ENCODE measurements at regions not wholly inside any gene's neighbourhood (a gene's known extent, or its start where the extent isn't known, plus 50 kb on each side); places are given as distances from the start of the nearest gene placed in this dataset.

DNA sequence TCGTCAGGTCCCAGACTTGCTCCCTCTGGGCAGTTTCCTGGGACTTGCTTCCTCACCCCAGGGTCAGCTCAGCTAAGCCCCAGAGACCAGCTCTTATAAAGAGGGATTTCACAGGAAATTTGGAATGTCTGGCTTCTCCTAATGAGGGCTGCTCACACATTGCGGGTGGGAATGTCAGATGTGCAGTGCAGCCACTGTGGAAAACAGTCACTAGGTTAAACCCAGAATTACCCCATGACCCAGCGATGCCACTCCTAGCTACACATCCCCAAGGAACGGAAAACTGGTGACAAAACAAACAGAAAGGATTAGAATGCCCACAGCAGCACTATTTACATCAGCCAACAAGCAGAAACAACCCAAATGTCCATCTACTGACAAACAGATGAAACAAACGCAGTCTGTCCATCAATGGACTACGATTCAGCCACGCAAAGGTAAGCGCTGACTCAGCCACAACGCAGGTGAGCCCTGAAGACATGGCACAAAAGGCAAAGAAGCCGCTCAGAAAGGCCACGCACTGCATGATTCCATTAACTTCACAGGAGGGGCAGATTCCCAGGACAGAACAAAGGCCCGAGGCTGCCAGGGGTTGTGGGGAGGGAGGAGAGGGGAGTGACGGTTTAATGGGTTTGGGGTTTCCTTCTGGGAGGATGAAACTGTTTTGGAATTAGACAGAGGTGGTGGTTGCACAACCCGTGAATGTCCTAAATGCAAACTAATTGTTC lies 63.0 kb downstream of the NCOR2 start:
- no peak for DNase-seq (ENCODE audit: low read depth in 2 of 2)

DNA sequence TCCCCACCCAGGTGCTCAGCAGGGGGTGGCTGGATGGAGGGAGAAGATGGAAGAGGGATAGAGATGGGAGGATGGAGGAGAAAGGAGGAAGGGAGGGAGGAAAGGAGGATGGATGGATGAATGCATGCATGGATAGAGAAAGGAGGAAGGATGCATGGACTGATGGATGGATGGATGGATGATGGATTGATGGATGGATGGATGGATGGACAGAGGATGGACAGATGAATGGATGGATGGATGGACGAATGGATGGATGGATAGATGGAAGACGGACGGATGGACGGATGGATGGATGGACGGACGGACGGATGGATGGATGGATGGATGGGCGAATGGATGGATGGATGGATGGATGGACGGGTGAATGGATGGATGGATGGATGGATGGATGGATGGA lies 64.1 kb downstream of the NCOR2 start:
- DNase-seq (ENCODE audit: low read depth in 2 of 2) = no peak

DNA sequence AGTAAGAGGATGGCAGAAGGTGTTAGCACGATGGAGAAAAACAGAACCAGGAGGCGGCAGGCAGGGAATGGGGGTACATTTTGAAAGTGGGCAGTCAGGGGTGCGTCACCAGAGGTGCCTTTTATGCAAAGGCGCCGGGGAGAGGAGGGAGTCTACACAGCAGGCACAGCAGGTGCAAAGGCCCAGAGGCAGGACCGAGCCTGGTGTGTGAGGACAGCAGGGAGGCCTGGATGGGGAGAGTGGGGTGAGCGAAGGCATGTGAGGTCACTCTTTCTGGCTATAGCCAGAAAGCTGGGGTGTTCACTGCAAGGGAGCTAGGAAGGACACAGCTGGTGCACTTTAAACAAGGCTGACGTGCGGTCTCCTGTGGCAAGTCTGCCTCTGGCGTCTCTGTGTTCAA lies 65.0 kb downstream of the NCOR2 start:
- DNase-seq (ENCODE audit: low read depth in 2 of 2) = no peak

DNA sequence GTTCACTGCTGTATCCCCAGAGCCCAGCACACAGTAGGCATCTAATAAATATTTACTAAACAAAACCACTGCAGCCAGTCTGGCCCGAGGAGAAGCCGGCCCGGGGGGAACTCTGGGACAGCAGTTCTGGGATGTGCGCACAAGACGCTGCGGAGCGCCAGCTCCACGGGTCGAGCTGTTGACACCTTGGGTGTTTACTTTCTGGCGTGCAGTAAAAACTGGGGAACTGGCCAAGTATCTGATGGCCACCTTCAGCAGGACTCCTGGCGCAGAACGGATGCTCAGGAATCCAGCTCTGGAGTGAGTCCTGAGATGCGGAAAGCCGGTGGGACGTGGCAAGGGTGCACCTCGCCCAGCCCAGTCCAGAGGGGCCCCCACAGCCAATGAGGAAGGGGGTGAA lies 65.6 kb downstream of the NCOR2 start:
- DNase-seq (ENCODE audit: low read depth in 2 of 2) = no peak

DNA sequence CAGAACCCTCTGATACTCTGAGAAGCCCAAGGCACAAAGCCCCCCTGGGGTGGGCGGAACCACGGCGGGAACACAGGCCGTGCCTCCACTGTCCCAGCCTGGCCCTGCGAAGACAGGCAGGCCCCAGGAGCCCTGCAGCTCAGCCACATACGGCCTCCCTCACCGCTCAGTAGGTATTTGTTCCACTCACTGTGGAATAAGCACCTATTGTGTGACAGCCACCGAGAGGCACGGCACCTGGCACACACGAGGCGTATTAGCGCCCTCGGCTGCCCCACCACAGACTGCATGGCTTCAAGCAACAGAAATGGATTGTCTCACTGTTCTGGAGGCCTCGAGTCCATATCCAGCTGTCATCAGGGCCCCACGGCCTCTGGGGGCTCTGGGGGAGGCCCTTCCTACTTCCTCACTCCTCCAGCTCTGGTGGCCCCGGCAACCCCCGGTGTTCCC lies 66.3 kb downstream of the NCOR2 start:
- DNase-seq (ENCODE audit: low read depth in 2 of 2) = no peak

DNA sequence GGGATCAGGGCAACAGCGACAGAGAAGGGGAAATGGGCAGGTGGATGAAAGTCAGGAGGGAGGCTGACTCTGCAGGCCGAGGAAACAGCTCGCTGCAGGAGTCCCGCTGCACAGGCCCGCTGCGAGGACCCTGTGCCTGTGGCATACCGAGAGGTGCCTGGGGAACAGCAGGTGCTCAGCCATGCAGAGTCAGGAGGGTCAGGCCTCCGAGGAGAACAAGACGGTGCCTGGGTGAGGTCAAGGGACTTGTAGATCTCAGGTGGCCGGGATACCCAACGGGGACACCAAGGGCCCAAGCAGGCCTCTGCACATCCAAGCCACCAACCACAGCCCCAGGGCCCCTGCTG lies 67.5 kb downstream of the NCOR2 start:
- DNase-seq (ENCODE audit: low read depth in 2 of 2) = no peak

DNA sequence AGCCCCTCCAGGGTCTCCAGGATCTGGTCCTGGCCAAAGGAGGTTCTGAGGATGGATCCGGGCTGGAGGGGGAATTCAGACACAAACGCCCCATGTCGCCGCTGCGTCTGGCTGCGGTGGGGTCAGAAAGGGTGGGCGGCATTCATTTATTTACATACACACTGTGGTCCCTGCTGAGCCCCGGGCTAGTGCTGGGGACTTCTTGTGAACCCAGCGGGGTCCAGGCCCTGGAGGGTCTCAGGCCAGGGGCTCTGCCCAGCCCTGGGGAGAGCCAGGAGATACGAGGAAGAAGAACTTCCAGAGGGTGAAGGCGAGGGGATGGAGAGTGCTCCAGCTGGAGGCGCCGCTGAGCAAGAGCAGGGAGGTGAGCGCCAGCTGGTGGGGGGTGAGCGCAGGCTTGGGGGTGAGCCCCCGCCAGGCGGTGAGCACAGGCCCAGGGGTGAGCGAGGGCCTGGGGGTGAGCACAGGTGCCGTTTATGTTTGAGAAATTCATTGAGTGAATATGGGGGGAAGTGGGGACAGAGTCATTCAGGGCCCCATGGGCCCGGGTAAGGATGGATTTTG lies 68.1 kb downstream of the NCOR2 start:
- DNase-seq (ENCODE audit: low read depth in 2 of 2) = no peak

DNA sequence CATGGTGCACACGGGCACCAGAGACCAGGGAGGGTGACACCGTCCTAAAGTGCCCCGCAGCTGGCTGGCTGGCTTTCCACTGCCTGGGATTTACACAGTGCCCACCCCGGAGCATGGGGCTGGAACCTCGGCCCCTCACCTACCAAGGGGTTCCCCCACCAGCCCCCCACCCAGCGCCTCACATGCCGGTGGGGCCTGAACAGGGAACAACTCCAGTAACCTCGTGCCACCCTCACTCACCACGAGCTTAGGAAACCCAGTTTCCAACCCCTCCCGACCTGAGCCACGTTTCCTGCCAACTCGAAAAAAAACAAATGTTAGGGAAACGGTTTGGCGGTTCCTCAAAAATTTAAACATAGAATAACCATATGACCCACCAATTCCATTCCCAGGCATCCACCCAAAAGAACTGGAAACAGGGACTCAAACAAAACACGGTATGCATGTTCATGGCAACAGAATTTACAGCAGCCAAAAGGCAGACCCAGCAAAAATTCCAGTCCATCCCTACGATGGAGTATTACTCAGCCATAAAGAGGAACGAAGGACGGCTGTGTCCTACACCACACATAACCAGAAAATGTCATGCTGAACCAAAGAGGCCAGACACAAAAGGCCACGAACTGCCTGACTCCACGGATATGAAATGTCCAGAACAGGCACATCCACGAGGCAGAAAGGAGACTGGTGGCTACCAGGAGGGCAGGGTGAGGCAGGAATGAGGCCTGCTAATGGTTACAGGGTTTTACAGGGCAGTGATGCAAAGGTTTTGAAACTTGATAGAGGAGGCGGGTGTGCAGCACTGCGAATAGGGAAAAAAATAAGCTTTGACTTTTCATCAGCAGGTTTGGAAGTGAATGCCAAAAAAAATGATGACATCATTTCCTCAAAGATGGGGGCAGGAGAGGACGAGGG lies 68.9 kb downstream of the NCOR2 start:
- DNase-seq (ENCODE audit: low read depth in 2 of 2) = no peak

DNA sequence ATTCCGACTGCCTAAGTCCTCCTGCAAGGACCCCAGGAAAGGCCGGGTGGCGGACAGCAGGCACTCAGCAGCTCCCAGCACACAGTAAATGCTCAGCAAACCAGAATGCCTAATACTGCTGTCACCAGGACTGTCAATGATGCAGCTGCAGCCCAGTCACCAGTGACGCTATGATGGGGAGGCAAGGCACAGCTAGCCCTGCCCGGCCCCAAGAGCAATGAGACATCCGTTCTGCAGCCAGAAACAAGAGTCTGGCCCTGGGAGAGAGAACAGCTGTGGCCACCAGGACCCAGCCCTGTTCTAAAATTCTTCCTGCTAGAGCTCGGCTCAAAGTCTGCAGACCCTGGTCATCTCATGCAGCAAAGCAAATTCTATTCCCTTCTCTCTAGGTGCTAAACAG lies 69.8 kb downstream of the NCOR2 start:
- DNase-seq (ENCODE audit: low read depth in 2 of 2) = no peak

DNA sequence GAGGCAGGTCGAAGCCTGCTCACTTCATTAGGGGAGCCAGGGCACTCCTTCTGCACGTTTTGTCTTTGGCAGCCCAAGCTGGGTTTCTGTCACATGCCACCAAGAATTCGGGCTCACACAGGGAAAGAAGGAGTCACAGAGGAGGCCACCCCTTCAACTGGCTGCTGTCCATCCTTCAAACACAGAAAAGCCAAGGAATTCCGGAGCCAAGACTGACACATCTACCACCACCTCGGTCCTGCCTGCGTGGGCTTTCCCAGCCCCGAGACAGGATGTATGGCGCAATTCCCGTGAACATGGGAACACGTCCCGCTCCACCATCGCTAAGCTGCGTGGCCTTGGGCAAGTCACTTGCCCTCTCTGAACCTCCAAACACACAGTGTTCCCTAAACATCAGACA lies 70.4 kb downstream of the NCOR2 start:
- DNase-seq (ENCODE audit: low read depth in 2 of 2) = no peak

DNA sequence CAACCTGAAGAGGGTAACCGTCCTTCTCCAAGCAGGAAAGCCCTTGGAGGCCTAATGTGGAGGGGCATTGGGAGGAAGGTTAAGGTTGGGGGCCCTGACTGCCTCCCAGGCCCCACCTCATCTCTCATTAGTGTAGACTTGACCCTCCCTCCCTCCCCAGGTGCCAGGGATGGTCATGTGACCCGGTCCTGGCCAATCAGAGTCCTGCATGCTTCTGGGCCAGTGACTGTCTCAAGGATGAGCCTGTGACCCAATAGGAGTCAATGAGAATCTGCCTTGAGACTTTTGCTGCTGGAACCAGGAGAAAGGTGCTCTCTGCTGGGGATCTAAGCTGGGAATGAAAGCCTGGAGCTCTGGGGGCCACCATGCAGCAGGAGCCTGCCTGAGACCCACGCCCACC lies 70.8 kb downstream of the NCOR2 start:
- no peak for DNase-seq (ENCODE audit: low read depth in 2 of 2)

DNA sequence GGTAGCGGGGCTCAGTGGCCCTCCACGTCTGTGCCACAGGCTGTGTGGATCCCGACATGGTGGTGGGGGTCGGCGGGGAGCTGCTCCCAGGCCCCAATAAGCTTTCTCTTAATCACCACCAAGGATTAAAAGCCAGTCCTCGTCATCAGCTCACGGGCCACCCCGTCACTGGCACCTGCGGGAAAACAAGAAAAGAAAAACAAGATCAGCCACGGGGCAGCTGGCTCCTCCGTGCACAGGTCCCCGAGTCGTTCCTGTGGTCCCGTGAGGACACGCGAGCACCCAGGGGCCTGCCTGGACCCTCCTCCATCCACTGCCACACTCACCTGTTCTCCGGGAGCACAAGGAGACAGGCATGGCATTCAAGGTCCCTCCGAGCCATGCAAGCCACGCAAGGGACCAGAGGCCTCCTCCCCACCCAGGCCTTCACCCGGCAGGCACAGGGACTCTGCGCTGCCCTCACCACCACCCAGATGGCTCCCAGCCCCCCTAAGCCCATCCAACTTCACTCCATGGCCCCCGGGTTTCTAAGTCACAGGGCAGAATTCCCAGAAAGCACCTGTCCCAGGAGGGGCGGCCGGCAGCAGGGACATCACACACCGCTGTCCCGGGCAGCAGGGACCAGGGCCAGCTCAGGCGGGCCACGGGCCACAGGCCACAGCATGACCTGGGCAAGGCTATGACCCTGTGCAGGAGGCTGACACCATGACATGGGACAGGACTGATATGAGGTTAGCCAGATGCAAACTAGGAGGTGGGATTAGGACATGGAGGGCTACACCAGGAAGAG lies 72.0 kb downstream of the NCOR2 start:
- no peak for DNase-seq (ENCODE audit: low read depth in 2 of 2)

DNA sequence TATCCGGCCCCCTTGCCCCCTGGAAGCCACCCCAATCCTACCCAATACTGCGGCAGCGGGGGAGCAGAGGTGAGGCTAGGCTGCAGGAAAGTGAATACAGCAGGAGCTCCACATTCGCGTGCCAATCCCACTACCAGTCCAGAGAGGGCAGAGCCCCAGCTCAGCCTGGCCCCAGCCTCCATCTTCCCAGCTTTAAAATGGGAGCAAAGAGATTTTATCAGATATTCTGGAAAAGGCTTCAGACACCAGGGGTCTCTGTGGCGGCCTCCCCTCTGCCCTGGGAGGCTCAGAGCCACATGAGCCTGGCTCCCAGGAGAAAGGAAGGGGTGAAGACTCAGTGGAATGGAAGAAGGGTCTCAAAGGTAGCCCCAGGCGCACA lies 72.7 kb downstream of the NCOR2 start:
- no peak for DNase-seq (ENCODE audit: low read depth in 2 of 2)

DNA sequence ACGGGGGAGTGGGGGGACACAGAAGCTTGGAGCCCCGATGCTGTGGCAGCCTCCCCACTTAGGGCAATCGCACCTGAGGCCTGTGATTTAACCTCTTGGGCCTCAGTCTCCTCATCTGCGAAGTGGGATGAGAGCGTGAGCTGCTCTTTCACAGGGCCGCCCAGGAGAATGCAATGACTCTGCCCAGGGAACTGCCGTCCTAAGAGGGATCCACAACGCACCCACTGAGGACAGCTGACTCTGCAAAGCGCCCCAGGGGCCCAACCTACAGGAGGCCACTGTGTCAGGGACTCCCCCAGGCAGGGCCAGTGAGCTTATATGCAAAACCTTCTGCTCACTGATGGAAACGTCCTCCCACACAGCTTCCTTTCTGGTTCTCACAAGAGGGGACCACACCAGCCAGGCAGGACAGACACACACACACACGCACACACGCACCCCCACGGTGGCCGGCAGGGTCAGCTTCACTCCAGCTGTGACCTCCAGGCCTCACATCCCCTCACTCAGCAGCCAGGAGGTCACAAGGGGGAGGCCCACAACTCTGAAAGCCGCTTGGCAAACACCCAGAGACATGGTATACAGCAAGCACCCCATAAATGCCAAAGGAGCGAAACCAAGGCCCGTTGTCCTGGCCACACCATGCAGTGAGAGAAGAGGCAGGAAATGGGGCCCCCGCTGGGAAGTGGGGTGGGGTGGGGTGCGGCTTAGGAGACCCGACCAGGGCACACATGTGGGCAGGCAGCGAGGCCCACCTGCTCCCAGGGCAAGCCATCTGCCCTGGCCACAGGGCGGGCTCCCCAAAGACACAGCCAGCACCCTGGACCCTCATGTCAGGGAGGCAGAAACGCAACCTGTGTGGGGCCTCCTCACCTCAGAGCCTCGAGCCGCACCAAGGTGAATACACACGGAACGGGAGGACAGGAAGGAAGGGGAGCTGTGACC lies 73.3 kb downstream of the NCOR2 start:
- peak; percentile 65 to 74 for DNase-seq (ENCODE audit: low read depth in 2 of 2)

DNA sequence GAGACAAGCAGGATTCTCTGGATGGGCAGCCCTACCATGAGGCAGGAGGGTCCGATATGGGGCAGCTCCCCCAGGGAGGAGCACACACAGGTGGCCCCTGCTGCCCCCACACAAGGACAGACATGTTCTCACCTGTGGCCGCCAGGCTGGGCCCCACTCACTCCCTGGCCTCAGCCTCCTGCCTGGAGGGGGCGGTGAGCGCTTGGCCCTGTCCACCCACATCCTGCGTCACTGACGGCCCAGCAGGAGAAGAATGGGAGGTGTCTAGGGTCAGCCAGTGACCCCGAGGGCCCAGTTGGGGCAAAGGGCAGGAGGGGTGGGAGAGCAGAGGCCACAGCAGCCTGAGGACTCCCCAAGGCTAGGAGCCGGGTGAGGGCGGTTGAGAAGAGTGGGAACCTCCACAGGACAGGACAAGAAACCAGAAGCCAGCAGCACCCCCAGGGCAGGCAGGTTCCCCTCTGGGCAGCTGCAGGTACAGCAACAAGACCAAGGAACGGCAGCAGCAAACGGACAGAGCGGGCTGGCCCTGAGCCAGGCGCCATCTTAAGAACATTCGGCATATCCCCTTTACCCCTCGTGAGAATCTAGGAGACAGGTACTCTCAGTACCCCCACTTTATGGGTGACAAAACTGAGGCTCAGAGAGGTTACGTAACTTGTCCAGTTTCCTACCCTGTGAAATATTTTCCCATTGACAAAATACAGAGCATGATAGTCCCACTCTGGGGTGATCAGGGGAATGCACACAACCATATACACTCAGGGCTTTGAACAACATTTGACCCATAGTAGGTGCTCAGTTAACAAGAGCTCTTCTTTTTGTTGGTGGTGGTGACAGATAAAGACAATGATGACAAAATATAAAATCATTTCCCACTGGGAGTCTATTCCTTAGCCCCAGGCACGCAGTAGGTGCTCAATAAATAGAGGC lies 74.3 kb downstream of the NCOR2 start:
- no peak for DNase-seq (ENCODE audit: low read depth in 2 of 2)

DNA sequence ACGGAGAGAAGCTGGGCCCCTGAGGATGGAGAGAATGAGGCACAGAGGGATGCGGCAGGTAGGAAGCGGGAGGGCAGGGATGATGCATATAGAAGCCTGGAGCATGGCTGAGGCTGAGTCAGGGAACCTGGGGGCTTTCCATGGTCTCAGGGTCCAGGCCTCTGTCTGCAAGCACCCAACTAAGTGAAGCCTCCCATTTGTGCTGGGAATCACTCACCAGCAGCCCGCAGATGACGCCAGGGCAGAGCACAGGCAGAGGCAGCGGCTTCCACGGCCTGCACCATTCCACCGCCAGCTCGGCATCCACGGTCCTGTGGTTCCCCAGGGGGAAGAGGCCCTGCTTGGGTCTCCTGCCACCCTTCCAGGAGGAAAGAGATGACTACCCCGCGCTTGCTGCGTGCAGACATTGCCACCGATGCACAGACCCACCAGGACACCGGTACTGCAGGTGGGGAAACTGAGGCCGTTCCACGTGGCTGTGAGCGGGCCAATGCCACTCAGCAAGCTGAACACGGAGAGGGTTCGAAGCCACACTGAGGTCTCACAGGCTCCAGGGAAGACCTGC lies 75.5 kb downstream of the NCOR2 start:
- DNase-seq (ENCODE audit: low read depth in 2 of 2) = no peak

DNA sequence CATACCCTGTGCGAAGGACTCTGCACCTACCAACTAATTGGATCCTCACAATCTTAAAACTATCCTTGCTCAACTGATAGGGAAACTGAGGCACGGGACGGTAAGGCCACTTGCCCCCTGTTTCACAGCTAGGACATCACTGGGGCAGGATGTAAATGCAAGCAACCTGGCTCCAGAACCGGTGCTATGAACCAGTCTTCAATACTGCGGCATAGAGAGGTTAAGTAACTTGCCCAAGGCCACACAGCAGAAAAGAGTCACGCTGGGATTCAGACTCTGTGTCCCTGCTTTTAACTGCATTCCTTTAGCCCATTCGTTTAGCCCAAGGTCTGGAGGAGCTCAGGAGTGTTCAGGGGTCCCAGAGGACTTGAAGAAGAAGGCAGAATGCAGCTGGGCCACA lies 76.1 kb downstream of the NCOR2 start:
- DNase-seq (ENCODE audit: low read depth in 2 of 2) = no peak

DNA sequence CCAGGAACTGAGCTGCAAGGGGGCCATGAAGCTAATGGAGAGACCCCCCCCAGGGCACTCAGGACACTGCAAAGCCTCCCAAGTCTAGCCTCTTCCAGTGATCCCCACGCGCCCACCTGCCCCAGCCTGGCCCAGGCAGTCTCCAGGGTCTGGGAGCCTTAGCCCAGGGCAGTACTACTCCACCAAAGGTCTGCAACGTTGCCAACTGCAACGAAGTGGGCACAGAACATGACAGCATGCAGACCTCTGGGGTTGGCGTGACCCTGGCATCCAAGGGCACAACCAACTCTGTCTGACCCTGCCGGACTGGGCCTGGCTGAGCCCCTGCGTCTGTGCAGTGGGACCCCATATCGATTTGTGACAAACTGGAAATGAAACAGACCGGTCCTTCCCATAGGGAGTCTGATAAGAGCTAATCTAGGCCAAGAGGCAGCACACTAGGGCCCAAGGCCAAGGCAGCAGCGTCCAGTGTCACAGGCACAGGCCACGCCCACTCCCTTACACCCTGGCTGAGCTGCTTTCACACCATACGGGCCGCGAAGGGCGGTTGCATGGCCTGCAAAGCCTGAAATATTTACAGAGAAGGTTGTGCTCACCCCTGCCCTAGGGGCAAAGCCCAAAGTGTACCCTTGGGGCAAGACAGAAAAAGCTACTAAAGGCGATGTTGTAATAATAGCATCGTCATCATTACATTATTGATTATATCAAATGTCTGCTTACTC lies 76.7 kb downstream of the NCOR2 start:
- no peak for DNase-seq (ENCODE audit: low read depth in 2 of 2)
